Upper lobe of left lung (tissue), 6 donors: ENCODE measurements at regions not wholly inside any gene's neighbourhood (a gene's known extent, or its start where the extent isn't known, plus 50 kb on each side); places are given as distances from the start of the nearest gene placed in this dataset.
A peak's percentile ranks its signal among the peaks of the same experiment; 100 is the strongest.

ENCODE experiments used
- ATAC-seq, 2 donors: fragments of 200-7000 bp; cut with Tn5 transposase; one replicate each; pipeline ENCODE4 v1.9.1; 2022; ENCODE audit warnings: mild to moderate bottlenecking in 2 of 2, moderate library complexity in 2 of 2; ENCODE audit not compliant: low FRiP score in 2 of 2
- DNase-seq, 2 donors: peaks; one replicate each; pipeline ENCODE4 v3.0.0-alpha.2; 2019 to 2020
- H3K27ac ChIP-seq, 4 donors: fragments of 200-600 bp; sonication (generic); one replicate each; pipeline ENCODE4 v1.5.1; 2016 to 2019
- H3K27me3 ChIP-seq, 4 donors: fragments of 200-600 bp; sonication (generic); one replicate each; pipeline ENCODE4 v1.5.1; 2017 to 2019
- H3K36me3 ChIP-seq, 4 donors: fragments of 200-600 bp; sonication (generic); one replicate each; pipeline ENCODE4 v1.5.1; 2016 to 2019
- H3K4me1 ChIP-seq, 4 donors: fragments of 200-600 bp; sonication (generic); one replicate each; pipeline ENCODE4 v1.5.1; 2018 to 2019
- H3K4me3 ChIP-seq, 4 donors: fragments of 200-600 bp; sonication (generic); one replicate each; pipeline ENCODE4 v1.5.1; 2017 to 2019; ENCODE audit warnings: mild to moderate bottlenecking in 2 of 4, moderate library complexity in 1 of 4
- H3K9me3 ChIP-seq, 4 donors: fragments of 200-600 bp; sonication (generic); one replicate each; pipeline ENCODE4 v1.5.1; 2018 to 2019
- CTCF ChIP-seq, 6 experiments: fragments of 450-650 bp in 4 of 6; fragments of 200-600 bp in 2 of 6; sonication (generic) in 2 of 6; IDR thresholded peaks; one replicate each; pipeline ENCODE4 v1.5.1; 2016 to 2019; ENCODE audit warnings: antibody characterized with exemption in 6 of 6
- EP300 ChIP-seq, 4 donors: sonication (generic); formaldehyde crosslinking; IDR thresholded peaks; one replicate each; pipeline ENCODE4 v1.5.1; 2017; ENCODE audit warnings: antibody characterized with exemption in 4 of 4, control low read depth in 2 of 4
- POLR2A ChIP-seq, 4 donors: fragments of 450-650 bp; IDR thresholded peaks; one replicate each; pipeline ENCODE4 v1.5.1; 2016 to 2017; ENCODE audit warnings: antibody characterized with exemption in 4 of 4, mild to moderate bottlenecking in 2 of 4
- POLR2AphosphoS5 ChIP-seq, 2 donors: sonication (generic); formaldehyde crosslinking; IDR thresholded peaks; one replicate each; pipeline ENCODE4 v1.5.1; 2017; ENCODE audit warnings: antibody characterized with exemption in 2 of 2
- WGBS, 2 donors: methylation state at CpG; one replicate each; pipeline ENCODE4 v1.1.5; 2017 to 2018; 5-methylcytosine and 5-hydroxymethylcytosine counted together
- donor health status: DM: no; HTN: no; CAD: no; lungs with moderate emphysema.
- donor health status: DM: no; HTN: yes; CAD: no; lungs with severe emphysema.

DNA sequence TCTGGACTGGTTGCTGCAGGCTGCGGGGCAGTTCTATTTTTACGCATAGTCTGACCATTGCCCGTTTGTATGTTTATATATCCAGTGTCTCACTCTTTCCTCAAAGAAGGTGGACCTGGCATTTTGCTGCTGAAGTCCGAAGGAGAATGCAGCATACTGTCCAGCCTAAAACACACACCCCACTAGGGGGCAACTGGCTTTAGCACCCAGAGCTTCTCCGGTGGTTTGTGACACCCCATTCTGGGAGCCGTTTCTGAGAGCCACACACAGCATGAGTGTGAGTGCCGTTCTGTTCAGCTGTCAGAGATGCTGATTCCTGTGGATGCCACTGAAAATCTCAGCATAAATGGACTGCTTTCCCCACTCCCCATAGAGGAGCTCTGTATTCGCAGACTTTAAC, 290.5 kb upstream of the TAS2R1 start:
- Histone ChIP-seq H3K27ac (no peak overlapping the region), H3K27me3 (no peaks in the 10 kb centered on the region), H3K36me3 (no peaks in the 10 kb centered on the region), H3K4me1 (no peaks in the 10 kb centered on the region), H3K4me3 (no peak overlapping the region), H3K9me3 (peaks cover 3 to 10% (median 5%) of the 10 kb centered on the region in 4 donors)
- DNase-seq (no peak), ATAC-seq (peak in 1 of 2 donors; percentile 7)
- TF ChIP-seq EP300 (IDR thresholded peaks at IDR 0.05): no peak
- TF ChIP-seq POLR2A (IDR thresholded peaks at IDR 0.05): no peak
- TF ChIP-seq POLR2AphosphoS5 (IDR thresholded peaks at IDR 0.05): no peak
- no peak for TF ChIP-seq CTCF (IDR thresholded peaks at IDR 0.05)
- 87 to 93% methylated on average over 5 to 8 of the region's 8 CpGs for WGBS, 2 donors

- DNase-seq (no peak), ATAC-seq (no peak)
- Histone ChIP-seq H3K36me3 (no peaks in the 10 kb centered on the region), H3K27me3 (no peaks in the 10 kb centered on the region), H3K27ac (no peak overlapping the region), H3K9me3 (peaks cover 3 to 10% (median 5%) of the 10 kb centered on the region in 4 donors), H3K4me1 (no peaks in the 10 kb centered on the region), H3K4me3 (no peak overlapping the region)
- TF ChIP-seq CTCF (IDR thresholded peaks at IDR 0.05): no peak
- no peak for TF ChIP-seq EP300 (IDR thresholded peaks at IDR 0.05)
- no peak for TF ChIP-seq POLR2A (IDR thresholded peaks at IDR 0.05)
- TF ChIP-seq POLR2AphosphoS5 (IDR thresholded peaks at IDR 0.05): no peak
- 64 to 65% methylated on average over 11 of the region's 11 CpGs for WGBS, 2 donors
Measured at GRCh38 chr5:9919306-9920030, 289.3 kb upstream of the TAS2R1 start.

DNA sequence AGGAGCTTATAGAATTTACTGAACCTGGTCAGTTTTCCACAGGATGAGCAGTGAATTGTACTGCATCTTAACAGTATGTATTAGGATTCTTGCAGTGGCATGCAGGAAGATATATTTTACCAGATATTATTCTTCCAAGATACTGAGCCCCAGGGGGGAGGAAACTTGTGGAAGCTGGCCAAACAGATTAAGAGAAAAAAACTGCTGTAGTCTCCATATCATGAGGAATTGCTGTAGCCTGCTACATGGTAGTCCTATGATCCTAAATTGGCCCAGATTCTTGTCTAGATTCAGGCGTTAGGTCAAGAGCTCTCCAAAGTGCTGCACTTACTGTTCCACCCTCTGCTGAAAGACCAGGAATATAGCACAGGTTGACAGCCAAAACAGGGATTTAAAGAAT, 275.5 kb upstream of the TAS2R1 start:
- H3K4me3 ChIP-seq: no peak overlapping the region
- H3K4me1 ChIP-seq: no peaks in the 10 kb centered on the region
- no peaks in the 10 kb centered on the region for H3K9me3 ChIP-seq
- no peak for TF ChIP-seq POLR2A (IDR thresholded peaks at IDR 0.05)
- TF ChIP-seq EP300 (IDR thresholded peaks at IDR 0.05): no peak
- no peak for TF ChIP-seq POLR2AphosphoS5 (IDR thresholded peaks at IDR 0.05)
- TF ChIP-seq CTCF (IDR thresholded peaks at IDR 0.05): no peak
- no peak overlapping the region for H3K27ac ChIP-seq
- 45 to 83% methylated on average over 1 of the region's 1 CpG for WGBS, 2 donors
- DNase-seq: no peak
- no peaks in the 10 kb centered on the region for H3K36me3 ChIP-seq
- ATAC-seq: no peak
- no peaks in the 10 kb centered on the region for H3K27me3 ChIP-seq

DNA sequence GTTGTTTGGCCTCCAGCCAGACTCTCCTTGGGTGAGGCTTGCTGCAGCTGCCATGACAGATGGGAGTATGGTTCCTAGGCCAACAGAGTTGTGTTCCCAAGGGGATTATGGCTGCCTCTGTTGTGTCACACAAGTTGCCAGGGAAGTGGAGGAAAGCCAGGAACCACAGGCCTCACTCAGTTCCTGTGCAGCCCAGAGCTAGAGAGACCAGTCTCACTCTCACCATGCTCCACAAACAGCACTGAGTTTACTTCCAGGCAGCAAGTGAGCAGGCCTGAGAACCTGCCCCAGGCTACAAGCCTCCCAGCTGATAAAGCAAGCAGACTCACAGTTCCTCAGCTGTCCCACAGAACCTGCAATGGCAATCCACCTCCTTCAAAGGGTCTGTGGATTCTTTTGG, 273.6 kb upstream of the TAS2R1 start:
- H3K9me3 ChIP-seq: no peaks in the 10 kb centered on the region
- TF ChIP-seq POLR2A (IDR thresholded peaks at IDR 0.05): no peak
- TF ChIP-seq EP300 (IDR thresholded peaks at IDR 0.05): no peak
- TF ChIP-seq CTCF (IDR thresholded peaks at IDR 0.05): no peak
- TF ChIP-seq POLR2AphosphoS5 (IDR thresholded peaks at IDR 0.05): no peak
- no peak overlapping the region for H3K4me3 ChIP-seq
- no peak for DNase-seq
- no peak overlapping the region for H3K27ac ChIP-seq
- no peaks in the 10 kb centered on the region for H3K36me3 ChIP-seq
- ATAC-seq: no peak
- H3K4me1 ChIP-seq: no peaks in the 10 kb centered on the region
- H3K27me3 ChIP-seq: no peaks in the 10 kb centered on the region

GRCh38 chr5:9898319-9898718, 268.2 kb upstream of the TAS2R1 start:
- DNase-seq: peak in 1 of 2 donors; percentile 67
- ATAC-seq: no peak

More at GRCh38 chr5:9898319-9898718, 268.2 kb upstream of the TAS2R1 start:
- H3K4me3 ChIP-seq: no peak overlapping the region
- H3K36me3 ChIP-seq: no peaks in the 10 kb centered on the region
- H3K9me3 ChIP-seq: no peaks in the 10 kb centered on the region
- H3K27ac ChIP-seq: no peak overlapping the region
- no peaks in the 10 kb centered on the region for H3K27me3 ChIP-seq
- 40 to 50% methylated on average over 4 of the region's 4 CpGs for WGBS, 2 donors
- H3K4me1 ChIP-seq: no peaks in the 10 kb centered on the region
- TF ChIP-seq CTCF (IDR thresholded peaks at IDR 0.05) (peak in 4 of 6 experiments; percentile 15 to 54 (median 42)), EP300 (IDR thresholded peaks at IDR 0.05) (no peak)
